Breast epithelium (tissue), 3 donors: ENCODE measurements at regions not wholly inside any gene's neighbourhood (a gene's known extent, or its start where the extent isn't known, plus 50 kb on each side); places are given as distances from the start of the nearest gene placed in this dataset.

Experiments
- CTCF ChIP-seq, 3 donors: fragments of 450-650 bp; IDR thresholded peaks; one replicate each; pipeline ENCODE4 v1.5.1; 2016 to 2017; ENCODE audit warnings: antibody characterized with exemption in 3 of 3, mild to moderate bottlenecking in 3 of 3, moderate library complexity in 3 of 3
- POLR2AphosphoS5 ChIP-seq, 3 donors: sonication (generic); formaldehyde crosslinking; IDR thresholded peaks; one replicate each; pipeline ENCODE4 v1.6.1; 2017; ENCODE audit warnings: antibody characterized with exemption in 3 of 3

GRCh38 chr3:18891641-18892040 is 256.7 kb upstream of the KCNH8 start:
- TF ChIP-seq CTCF (IDR thresholded peaks at IDR 0.05) (no peak), POLR2AphosphoS5 (IDR thresholded peaks at IDR 0.05) (no peak)
